A673 (cell line): ENCODE measurements at regions not wholly inside any gene's neighbourhood (a gene's known extent, or its start where the extent isn't known, plus 50 kb on each side); places are given as distances from the start of the nearest gene placed in this dataset.

Source experiments
- BruUV-seq: library from RNA; stranded (reverse); fragments of 400-500 nt; replicated peaks from 2 replicates; lab custom pipeline; 2021; lab: Mats Ljungman, UMichigan
- CTCF ChIA-PET: fragments of 300-600 bp; sonication (Branson Sonifier 250); formaldehyde crosslinking; loops from one replicate; lab custom pipeline; 2022; ENCODE audit warnings: antibody characterized with exemption; lab: Charles Lee
- POLR2A ChIA-PET: fragments of 300-600 bp; sonication (Branson Sonifier 250); formaldehyde crosslinking; loops from one replicate; lab custom pipeline; 2022; ENCODE audit warnings: antibody characterized with exemption; ENCODE audit not compliant: low non-redundant PET; lab: Charles Lee
- DNase-seq: peaks from one replicate; pipeline ENCODE4 v3.0.0-alpha.2; 2015; ENCODE audit warnings: low spot score
- H3K27ac ChIP-seq: fragments of 200-600 bp; sonication (generic); 2 replicates; pipeline ENCODE4 v1.5.1; 2016; ENCODE audit warnings: mixed run types, low read depth, mild to moderate bottlenecking, mixed read lengths, antibody characterized with exemption, low read length; ENCODE audit not compliant: poor library complexity, severe bottlenecking
- H3K27me3 ChIP-seq: fragments of 200-600 bp; sonication (generic); replicated peaks from 2 replicates; pipeline ENCODE4 v1.6.1; 2017; ENCODE audit warnings: mixed run types, low read depth, mild to moderate bottlenecking, mixed read lengths, antibody characterized with exemption, low read length; ENCODE audit not compliant: insufficient read depth, poor library complexity
- H3K36me3 ChIP-seq: fragments of 200-600 bp; sonication (generic); 2 replicates; pipeline ENCODE4 v1.6.1; 2016; ENCODE audit warnings: mixed run types, mild to moderate bottlenecking, mixed read lengths, antibody characterized with exemption, low read length; ENCODE audit not compliant: insufficient read depth, poor library complexity, severe bottlenecking
- H3K4me1 ChIP-seq: fragments of 200-600 bp; sonication (generic); 2 replicates; pipeline ENCODE4 v1.6.1; 2017; ENCODE audit warnings: mixed run types, mild to moderate bottlenecking, mixed read lengths, antibody characterized with exemption, low read length; ENCODE audit not compliant: insufficient read depth, poor library complexity, severe bottlenecking
- H3K4me3 ChIP-seq: fragments of 200-600 bp; sonication (generic); 2 replicates; pipeline ENCODE4 v1.5.1; 2016; ENCODE audit warnings: low read depth, mixed run types, mild to moderate bottlenecking, mixed read lengths, low read length; ENCODE audit not compliant: poor library complexity, severe bottlenecking
- H3K9me3 ChIP-seq: fragments of 200-600 bp; sonication (generic); 2 replicates; pipeline ENCODE4 v1.6.1; 2016; ENCODE audit warnings: mixed run types, low read depth, mild to moderate bottlenecking, mixed read lengths, antibody characterized with exemption, low read length; ENCODE audit not compliant: poor library complexity, severe bottlenecking
- EZH2 ChIP-seq: fragments of 200-600 bp; sonication (generic); IDR thresholded peaks from 2 replicates; pipeline ENCODE4 v1.6.1; 2017; ENCODE audit warnings: borderline replicate concordance, low read depth, mild to moderate bottlenecking, mixed read lengths, antibody characterized with exemption, low read length; ENCODE audit not compliant: poor library complexity, severe bottlenecking
- intact Hi-C: fragments of 100-400 bp; cut with micrococcal nuclease; formaldehyde crosslinking; loops from one replicate; pipeline ENCODE4 v1.10.0; 2022; ENCODE audit not compliant: unreplicated experiment
- TF ChIP-seq, protein P1 (sequence below): fragments of 300-800, 200-600 bp; sonication (generic); conservative IDR thresholded peaks from 2 replicates; pipeline ENCODE4 v1.5.1; 2017; ENCODE audit warnings: low read depth, mild to moderate bottlenecking, antibody characterized with exemption, low read length, moderate library complexity, mixed read lengths

DNA sequence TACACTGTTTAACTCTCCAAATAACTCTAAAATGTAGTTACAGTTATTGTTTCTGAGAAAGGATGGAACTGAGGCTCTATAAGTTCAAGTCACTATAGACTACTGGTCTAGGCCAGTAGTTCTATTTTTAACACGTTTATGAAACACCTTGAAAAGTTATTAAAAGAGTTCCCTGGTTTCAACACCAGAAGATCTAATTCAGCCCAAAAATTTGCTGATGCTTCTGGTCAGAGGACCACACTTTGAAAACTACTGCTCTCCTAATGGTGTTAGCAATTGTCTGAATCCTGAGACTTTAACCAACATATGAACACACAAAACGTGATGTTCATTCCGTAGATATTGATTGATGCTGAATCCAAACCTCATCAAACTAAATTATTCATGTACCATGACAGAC is 658.6 kb upstream of the STEAP1 start:
- H3K36me3 ChIP-seq = no peaks in the 10 kb centered on the region
- no TSS peak for BruUV-seq
- no peak for TF ChIP-seq EZH2
- TF ChIP-seq, protein P1, sequence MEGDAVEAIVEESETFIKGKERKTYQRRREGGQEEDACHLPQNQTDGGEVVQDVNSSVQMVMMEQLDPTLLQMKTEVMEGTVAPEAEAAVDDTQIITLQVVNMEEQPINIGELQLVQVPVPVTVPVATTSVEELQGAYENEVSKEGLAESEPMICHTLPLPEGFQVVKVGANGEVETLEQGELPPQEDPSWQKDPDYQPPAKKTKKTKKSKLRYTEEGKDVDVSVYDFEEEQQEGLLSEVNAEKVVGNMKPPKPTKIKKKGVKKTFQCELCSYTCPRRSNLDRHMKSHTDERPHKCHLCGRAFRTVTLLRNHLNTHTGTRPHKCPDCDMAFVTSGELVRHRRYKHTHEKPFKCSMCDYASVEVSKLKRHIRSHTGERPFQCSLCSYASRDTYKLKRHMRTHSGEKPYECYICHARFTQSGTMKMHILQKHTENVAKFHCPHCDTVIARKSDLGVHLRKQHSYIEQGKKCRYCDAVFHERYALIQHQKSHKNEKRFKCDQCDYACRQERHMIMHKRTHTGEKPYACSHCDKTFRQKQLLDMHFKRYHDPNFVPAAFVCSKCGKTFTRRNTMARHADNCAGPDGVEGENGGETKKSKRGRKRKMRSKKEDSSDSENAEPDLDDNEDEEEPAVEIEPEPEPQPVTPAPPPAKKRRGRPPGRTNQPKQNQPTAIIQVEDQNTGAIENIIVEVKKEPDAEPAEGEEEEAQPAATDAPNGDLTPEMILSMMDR = no peak
- H3K4me3 ChIP-seq = no peak overlapping the region
- H3K9me3 ChIP-seq = no peaks in the 10 kb centered on the region
- intact Hi-C loops = no loop called here
- H3K4me1 ChIP-seq = no peaks in the 10 kb centered on the region
- no peak for DNase-seq
- H3K27ac ChIP-seq = no peak overlapping the region
- H3K27me3 ChIP-seq = no peaks in the 10 kb centered on the region
- ChIA-PET POLR2A (no interaction called here), CTCF (no interaction called here)

DNA sequence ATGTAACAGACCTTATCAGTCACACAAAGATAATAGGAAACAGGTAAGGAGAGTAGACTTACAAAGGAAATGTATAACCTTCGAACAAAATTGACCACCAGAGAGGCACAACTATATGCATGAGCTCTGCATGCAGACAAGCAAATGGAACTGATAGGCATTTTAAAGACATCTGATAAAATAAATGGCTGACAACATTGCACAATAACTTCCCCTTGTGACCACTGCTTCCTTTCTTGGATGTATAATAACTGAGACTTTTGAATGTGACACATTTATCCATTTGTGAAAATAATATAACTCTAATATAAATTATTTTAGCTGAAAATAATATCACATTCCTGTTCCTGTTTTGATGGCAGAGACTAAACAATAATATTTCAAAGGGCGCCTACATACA is 654.2 kb upstream of the STEAP1 start:
- H3K9me3 ChIP-seq = no peaks in the 10 kb centered on the region
- ChIA-PET POLR2A (no interaction called here), CTCF (no interaction called here)
- no peaks in the 10 kb centered on the region for H3K4me1 ChIP-seq
- no peak for DNase-seq
- TF ChIP-seq, protein P1 = no peak
- no peak for TF ChIP-seq EZH2
- H3K36me3 ChIP-seq = no peaks in the 10 kb centered on the region
- no TSS peak for BruUV-seq
- no peaks in the 10 kb centered on the region for H3K27me3 ChIP-seq
- intact Hi-C loops = no loop called here
- H3K27ac ChIP-seq = no peak overlapping the region
- no peak overlapping the region for H3K4me3 ChIP-seq

DNA sequence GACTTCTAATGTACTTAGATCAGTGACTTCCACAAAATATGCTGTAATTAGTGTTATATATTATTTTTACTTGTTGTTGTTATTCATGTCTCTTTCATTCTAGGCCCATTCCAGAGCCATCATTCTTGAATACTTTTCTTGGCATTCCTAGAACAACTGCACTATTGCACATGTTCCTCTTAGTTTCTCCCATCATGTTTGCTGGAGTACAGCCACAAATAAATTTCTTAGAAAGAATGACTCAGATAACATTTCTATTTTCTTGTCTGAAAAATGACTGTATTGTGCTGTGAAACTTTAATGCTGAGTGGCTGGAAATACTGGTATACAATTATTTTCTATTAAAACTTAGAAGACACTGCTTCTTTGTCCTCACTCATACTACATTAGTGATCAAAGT is 651.0 kb upstream of the STEAP1 start:
- ChIA-PET POLR2A (no interaction called here), CTCF (no interaction called here)
- no peak overlapping the region for H3K27ac ChIP-seq
- BruUV-seq = no TSS peak
- H3K4me3 ChIP-seq = no peak overlapping the region
- no peaks in the 10 kb centered on the region for H3K36me3 ChIP-seq
- H3K27me3 ChIP-seq = no peaks in the 10 kb centered on the region
- TF ChIP-seq, protein P1 = no peak
- no peak for TF ChIP-seq EZH2
- H3K4me1 ChIP-seq = no peaks in the 10 kb centered on the region
- no peak for DNase-seq
- intact Hi-C loops = no loop called here
- no peaks in the 10 kb centered on the region for H3K9me3 ChIP-seq
